Stimulated activated naive CD8-positive, alpha-beta T cell treated with anti-CD3 and anti-CD28 coated beads, Interleukin-15, amount 100 ng/mL, for 72 hours (primary cell): ENCODE measurements at regions not wholly inside any gene's neighbourhood (a gene's known extent, or its start where the extent isn't known, plus 50 kb on each side); places are given as distances from the start of the nearest gene placed in this dataset.

Experiments
- ATAC-seq: fragments of 150-1000 bp; cut with Tn5 transposase; 2 replicates; pipeline ENCODE4 v1.10.0; 2021; ENCODE audit warnings: mild to moderate bottlenecking, moderate library complexity
- DNase-seq, 2 donors: peaks; one replicate each; pipeline ENCODE4 v3.0.0; 2021 to 2022
- H3K27ac Mint-ChIP-seq, 2 donors: one replicate each; pipeline ENCODE4 v1.8.0; 2022; ENCODE audit warnings: mild to moderate bottlenecking in 2 of 2, mixed read lengths in 2 of 2, moderate library complexity in 2 of 2
- H3K27me3 Mint-ChIP-seq: one replicate; pipeline ENCODE4 v1.8.0; 2022; ENCODE audit warnings: mixed read lengths
- H3K4me1 Mint-ChIP-seq: one replicate; pipeline ENCODE4 v1.8.0; 2022; ENCODE audit warnings: mild to moderate bottlenecking, mixed read lengths
- H3K4me3 Mint-ChIP-seq, 2 donors: one replicate each; pipeline ENCODE4 v1.8.0; 2022; ENCODE audit warnings: mild to moderate bottlenecking in 2 of 2, mixed read lengths in 2 of 2, moderate library complexity in 1 of 2
- H3K9me3 Mint-ChIP-seq, 2 donors: one replicate each; pipeline ENCODE4 v1.8.0; 2022; ENCODE audit warnings: mixed read lengths in 2 of 2

DNA sequence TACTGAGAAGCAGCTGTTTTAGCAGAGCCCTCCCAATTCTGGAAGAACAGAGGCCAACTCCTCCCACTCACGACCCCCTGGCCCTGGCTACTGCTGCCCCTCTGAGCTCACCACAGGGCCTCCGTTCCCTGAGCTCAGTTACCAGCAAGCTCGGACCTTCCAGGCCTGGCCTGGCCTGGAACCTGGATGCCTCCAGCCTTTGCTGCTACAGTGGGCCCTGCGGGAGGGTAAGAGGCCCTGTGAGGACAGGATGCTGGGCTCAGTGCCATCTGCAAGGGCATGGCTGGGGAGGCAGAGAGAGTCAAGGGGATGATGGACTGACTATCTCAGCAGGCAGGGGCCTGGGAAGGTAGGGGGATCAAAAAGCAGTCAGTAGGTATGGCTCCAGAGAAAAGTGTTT is 209.9 kb upstream of the NCAM1 start:
- Mint-ChIP-seq H3K27me3 (peaks cover 14% of the 10 kb centered on the region), H3K4me3 (no peak overlapping the region), H3K27ac (no peak overlapping the region), H3K4me1 (no peaks in the 10 kb centered on the region), H3K9me3 (no peaks in the 10 kb centered on the region)
- no peak for DNase-seq
- ATAC-seq, result peak; percentile 27

DNA sequence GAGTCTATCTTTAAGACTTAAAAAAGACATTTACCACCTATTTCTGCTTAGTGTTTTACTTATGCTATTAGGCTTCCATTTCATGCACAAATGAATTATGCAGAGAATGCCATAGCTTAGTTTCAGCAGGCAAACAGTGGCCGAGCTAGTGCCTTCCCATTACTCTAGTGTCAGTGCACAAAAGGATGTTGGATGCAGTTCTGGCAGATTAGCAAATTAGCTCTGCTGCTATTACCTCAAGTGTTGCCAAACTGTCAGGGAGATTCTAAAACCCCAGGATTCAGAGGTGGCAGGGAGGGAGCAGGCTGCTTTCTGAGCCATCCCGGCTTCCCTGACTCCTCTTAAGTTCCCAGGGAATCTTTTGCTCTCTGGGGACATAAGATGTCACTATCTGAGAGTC is 209.4 kb upstream of the NCAM1 start:
- peaks cover 9% of the 10 kb centered on the region for H3K27me3 Mint-ChIP-seq
- no peak overlapping the region for H3K4me3 Mint-ChIP-seq
- H3K4me1 Mint-ChIP-seq, result no peaks in the 10 kb centered on the region
- H3K27ac Mint-ChIP-seq, result no peak overlapping the region
- no peak for DNase-seq
- ATAC-seq, result no peak
- H3K9me3 Mint-ChIP-seq, result no peaks in the 10 kb centered on the region

DNA sequence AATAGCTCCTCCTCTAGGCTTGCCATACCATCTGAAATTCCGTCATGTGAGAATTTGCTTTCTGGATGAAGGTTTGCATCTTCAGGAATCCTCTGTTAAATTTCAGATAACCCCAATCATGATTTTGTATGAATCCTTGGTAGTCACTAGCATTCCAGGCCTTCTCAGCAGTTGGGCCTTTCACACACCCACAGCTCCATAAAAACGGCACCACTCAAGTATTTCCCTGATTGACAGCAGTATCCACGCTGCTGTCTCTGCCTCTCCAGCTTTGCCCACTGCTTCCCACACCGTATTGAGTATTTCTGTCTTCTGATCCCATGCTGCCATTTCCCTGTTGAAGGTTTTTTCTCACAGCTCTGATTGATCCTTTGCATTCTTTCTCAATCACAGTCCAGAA is 208.7 kb upstream of the NCAM1 start:
- ATAC-seq, result no peak
- no peak overlapping the region for H3K27ac Mint-ChIP-seq
- no peak for DNase-seq
- H3K4me3 Mint-ChIP-seq, result no peak overlapping the region
- H3K4me1 Mint-ChIP-seq, result no peaks in the 10 kb centered on the region
- H3K27me3 Mint-ChIP-seq, result peaks cover 8% of the 10 kb centered on the region
- no peaks in the 10 kb centered on the region for H3K9me3 Mint-ChIP-seq

DNA sequence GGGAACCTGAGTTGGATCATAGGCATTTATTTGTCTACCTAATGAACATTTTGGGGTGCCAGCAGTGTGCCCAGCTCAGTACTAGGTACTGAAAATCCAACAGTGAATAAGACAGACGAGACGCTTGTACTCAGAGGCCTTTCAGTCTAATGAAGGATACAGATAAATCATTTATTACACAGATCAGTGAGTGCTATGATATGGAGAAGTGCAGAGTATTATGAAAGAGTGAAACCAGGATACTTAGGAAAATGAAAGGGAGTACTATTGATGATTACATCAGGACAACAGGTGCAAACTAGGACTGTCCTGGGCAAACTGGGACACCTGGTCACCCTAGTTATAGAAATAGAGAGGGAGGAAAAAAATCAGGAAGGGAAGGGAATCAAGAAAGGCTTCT is 207.5 kb upstream of the NCAM1 start:
- Mint-ChIP-seq H3K4me3 (no peak overlapping the region), H3K4me1 (no peaks in the 10 kb centered on the region), H3K27me3 (peaks cover 2% of the 10 kb centered on the region), H3K9me3 (no peaks in the 10 kb centered on the region), H3K27ac (no peak overlapping the region)
- DNase-seq (no peak), ATAC-seq (no peak)

DNA sequence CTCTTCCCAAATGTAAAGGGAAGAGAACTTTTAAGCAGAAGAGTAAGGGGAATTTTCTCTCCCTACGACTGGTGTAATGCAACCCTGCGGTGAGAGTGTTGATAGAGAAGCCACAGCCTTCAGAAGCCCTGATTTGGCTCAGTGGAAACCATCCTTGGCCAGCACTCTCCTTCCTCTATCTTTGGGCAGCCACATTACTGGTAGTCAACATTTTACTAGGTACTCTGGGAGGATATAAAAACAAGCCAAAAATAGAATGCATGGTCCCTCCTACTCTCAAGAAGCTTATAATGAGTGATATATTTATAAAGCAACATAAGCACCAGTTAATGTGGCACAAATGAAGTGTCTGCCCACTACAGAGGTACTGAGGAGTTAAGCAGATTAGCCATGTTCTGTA is 201.8 kb upstream of the NCAM1 start:
- H3K4me1 Mint-ChIP-seq, result no peaks in the 10 kb centered on the region
- peaks cover 14% of the 10 kb centered on the region for H3K27me3 Mint-ChIP-seq
- no peak overlapping the region for H3K4me3 Mint-ChIP-seq
- H3K9me3 Mint-ChIP-seq, result no peaks in the 10 kb centered on the region
- ATAC-seq, result no peak
- H3K27ac Mint-ChIP-seq, result no peak overlapping the region
- no peak for DNase-seq

GRCh38 chr11:112760396-112761059 is 200.7 kb upstream of the NCAM1 start:
- Mint-ChIP-seq H3K27ac (no peak overlapping the region), H3K4me1 (no peaks in the 10 kb centered on the region), H3K9me3 (no peaks in the 10 kb centered on the region), H3K4me3 (no peak overlapping the region), H3K27me3 (peaks cover 14% of the 10 kb centered on the region)
- ATAC-seq (no peak), DNase-seq (no peak)

- DNase-seq, result no peak
- H3K4me1 Mint-ChIP-seq, result no peaks in the 10 kb centered on the region
- H3K4me3 Mint-ChIP-seq, result no peak overlapping the region
- ATAC-seq, result no peak
- H3K27ac Mint-ChIP-seq, result no peak overlapping the region
- no peaks in the 10 kb centered on the region for H3K9me3 Mint-ChIP-seq
- peaks cover 14% of the 10 kb centered on the region for H3K27me3 Mint-ChIP-seq
Observed at GRCh38 chr11:112761911-112762706, 199.1 kb upstream of the NCAM1 start.

GRCh38 chr11:112762707-112763090 is 198.5 kb upstream of the NCAM1 start:
- H3K4me3 Mint-ChIP-seq, result no peak overlapping the region
- DNase-seq (no peak), ATAC-seq (no peak)
- H3K27me3 Mint-ChIP-seq, result peaks cover 14% of the 10 kb centered on the region
- no peaks in the 10 kb centered on the region for H3K9me3 Mint-ChIP-seq
- no peaks in the 10 kb centered on the region for H3K4me1 Mint-ChIP-seq
- H3K27ac Mint-ChIP-seq, result no peak overlapping the region

GRCh38 chr11:112765337-112765736 is 195.9 kb upstream of the NCAM1 start:
- H3K27ac Mint-ChIP-seq, result no peak overlapping the region
- H3K9me3 Mint-ChIP-seq, result no peaks in the 10 kb centered on the region
- DNase-seq (no peak), ATAC-seq (no peak)
- H3K4me3 Mint-ChIP-seq, result no peak overlapping the region
- peaks cover 14% of the 10 kb centered on the region for H3K27me3 Mint-ChIP-seq
- H3K4me1 Mint-ChIP-seq, result no peaks in the 10 kb centered on the region

DNA sequence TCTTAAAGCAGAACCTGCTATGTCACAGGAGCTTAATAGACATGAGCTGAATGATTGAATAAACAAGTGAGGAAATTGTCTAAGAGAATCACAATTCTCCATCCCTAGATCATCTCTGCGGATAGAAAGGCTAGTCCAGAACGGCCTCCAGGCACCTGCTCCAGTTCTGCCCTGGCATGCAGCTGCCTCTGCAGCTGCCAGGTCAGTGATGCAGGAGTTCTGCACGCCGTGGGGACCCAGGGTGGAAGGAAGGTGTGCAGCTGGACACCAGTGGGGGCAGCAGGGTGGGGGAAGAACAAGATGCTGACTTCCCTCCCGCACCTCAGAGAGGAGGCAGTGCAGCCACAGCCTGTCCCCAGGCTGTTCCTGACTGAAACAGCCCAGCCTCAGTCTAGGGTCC is 192.1 kb upstream of the NCAM1 start:
- H3K9me3 Mint-ChIP-seq, result no peaks in the 10 kb centered on the region
- H3K27ac Mint-ChIP-seq, result no peak overlapping the region
- no peaks in the 10 kb centered on the region for H3K4me1 Mint-ChIP-seq
- no peak overlapping the region for H3K4me3 Mint-ChIP-seq
- peaks cover 12% of the 10 kb centered on the region for H3K27me3 Mint-ChIP-seq
- ATAC-seq (peak; percentile 8), DNase-seq (no peak)

GRCh38 chr11:112769584-112769983 is 191.6 kb upstream of the NCAM1 start:
- peak; percentile 10 for ATAC-seq
- Mint-ChIP-seq H3K4me3 (no peak overlapping the region), H3K27me3 (peaks cover 14% of the 10 kb centered on the region), H3K9me3 (no peaks in the 10 kb centered on the region), H3K4me1 (no peaks in the 10 kb centered on the region), H3K27ac (peak overlapping the region in 1 of 2 donors; percentile 2)
- DNase-seq, result no peak

DNA sequence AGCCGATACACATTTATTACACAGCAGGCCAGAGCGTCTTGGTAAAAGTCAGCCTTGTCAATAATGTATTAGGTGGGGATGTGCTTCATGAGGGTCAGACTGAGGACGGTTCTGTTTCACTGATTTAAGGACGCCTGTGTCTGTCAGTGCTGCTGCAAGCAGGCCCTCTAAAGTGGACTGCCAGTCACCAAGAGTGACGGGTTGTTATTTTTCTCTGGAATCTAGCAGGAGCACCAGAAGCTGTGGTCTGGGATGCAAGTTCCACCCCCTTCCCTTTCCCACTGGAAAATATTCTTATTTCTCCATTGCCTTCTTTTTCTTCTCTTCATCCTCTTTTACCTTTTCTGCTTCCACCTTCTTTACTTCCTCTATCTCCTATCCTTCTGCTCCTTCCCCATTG is 191.2 kb upstream of the NCAM1 start:
- Mint-ChIP-seq H3K9me3 (no peaks in the 10 kb centered on the region), H3K4me1 (no peaks in the 10 kb centered on the region), H3K27me3 (peaks cover 18% of the 10 kb centered on the region), H3K27ac (peak overlapping the region in 1 of 2 donors; percentile 2), H3K4me3 (no peak overlapping the region)
- ATAC-seq (no peak), DNase-seq (no peak)

- Mint-ChIP-seq H3K27me3 (peaks cover 23% of the 10 kb centered on the region), H3K27ac (no peak overlapping the region), H3K4me3 (no peak overlapping the region), H3K4me1 (no peaks in the 10 kb centered on the region), H3K9me3 (no peaks in the 10 kb centered on the region)
- DNase-seq (no peak), ATAC-seq (no peak)
Observed at GRCh38 chr11:112770487-112770886, 190.7 kb upstream of the NCAM1 start.

DNA sequence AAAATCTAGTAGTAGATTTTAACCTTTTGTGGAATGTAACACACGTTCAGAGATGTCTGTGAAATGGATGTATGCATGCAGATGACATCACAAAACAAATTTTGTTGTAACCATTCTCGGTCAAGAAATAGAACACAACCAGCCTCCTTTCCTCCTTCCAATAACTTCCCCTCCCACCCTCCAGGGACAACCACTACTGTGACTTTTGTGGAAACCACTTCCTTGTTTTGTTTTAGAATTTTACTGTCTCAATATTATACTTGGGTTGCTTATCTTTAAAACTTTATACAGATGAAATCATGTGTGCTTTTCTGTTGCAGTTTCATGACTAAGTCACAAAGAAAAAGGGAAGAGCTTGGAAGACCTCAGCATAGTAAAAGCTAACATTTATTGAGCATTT is 189.4 kb upstream of the NCAM1 start:
- no peak for ATAC-seq
- Mint-ChIP-seq H3K9me3 (no peaks in the 10 kb centered on the region), H3K4me1 (no peaks in the 10 kb centered on the region), H3K27ac (no peak overlapping the region), H3K27me3 (peaks cover 24% of the 10 kb centered on the region), H3K4me3 (no peak overlapping the region)
- no peak for DNase-seq

- DNase-seq, result no peak
- H3K4me1 Mint-ChIP-seq, result no peaks in the 10 kb centered on the region
- no peaks in the 10 kb centered on the region for H3K9me3 Mint-ChIP-seq
- peaks cover 25% of the 10 kb centered on the region for H3K27me3 Mint-ChIP-seq
- ATAC-seq, result peak; percentile 12
- no peak overlapping the region for H3K4me3 Mint-ChIP-seq
- no peak overlapping the region for H3K27ac Mint-ChIP-seq
Observed at GRCh38 chr11:112773264-112773663, 188.0 kb upstream of the NCAM1 start.

- H3K4me1 Mint-ChIP-seq, result no peaks in the 10 kb centered on the region
- no peak overlapping the region for H3K27ac Mint-ChIP-seq
- DNase-seq (no peak), ATAC-seq (no peak)
- H3K27me3 Mint-ChIP-seq, result peaks cover 45% of the 10 kb centered on the region
- H3K9me3 Mint-ChIP-seq, result no peaks in the 10 kb centered on the region
- no peak overlapping the region for H3K4me3 Mint-ChIP-seq
Observed at GRCh38 chr11:112776834-112777233, 184.4 kb upstream of the NCAM1 start.
